Astrocyte (in vitro differentiated cells and primary cell): ENCODE measurements at regions not wholly inside any gene's neighbourhood (a gene's known extent, or its start where the extent isn't known, plus 50 kb on each side); places are given as distances from the start of the nearest gene placed in this dataset.
"Not testable (repeated sequence)": the region's sequence is repeated elsewhere in the genome, so short reads cannot be mapped to it uniquely, and the experiment has no call there.

ENCODE experiments used
- DNase-seq: peaks from one replicate; pipeline ENCODE4 v3.0.0-alpha.2; 2010; ENCODE audit warnings: low read depth
- FAIRE-seq: peaks from 2 replicates; lab custom pipeline; 2011; peaks lifted over from hg19 to GRCh38; lab: Jason Lieb, UNC
- H2AFZ ChIP-seq: 2 replicates; pipeline ENCODE4 v1.6.0; 2012; ENCODE audit warnings: low read depth, low read length, inconsistent platforms
- H3K27ac ChIP-seq: 2 replicates; pipeline ENCODE4 v1.5.1; 2011; ENCODE audit warnings: low read depth, low read length, inconsistent platforms
- H3K27me3 ChIP-seq: 2 replicates; pipeline ENCODE4 v1.6.0; 2011; ENCODE audit warnings: low read length, inconsistent platforms; ENCODE audit not compliant: insufficient read depth
- H3K36me3 ChIP-seq: 2 replicates; pipeline ENCODE4 v1.5.1; 2011; ENCODE audit warnings: low read length, inconsistent platforms; ENCODE audit not compliant: insufficient read depth
- H3K4me1 ChIP-seq: 2 replicates; pipeline ENCODE4 v1.5.1; 2011; ENCODE audit warnings: low read length, inconsistent platforms; ENCODE audit not compliant: insufficient read depth
- H3K4me2 ChIP-seq: 2 replicates; pipeline ENCODE4 v1.6.0; 2012; ENCODE audit warnings: low read length, inconsistent platforms
- H3K4me3 ChIP-seq: 2 replicates; pipeline ENCODE4 v1.5.1; 2011; ENCODE audit warnings: low read depth, mild to moderate bottlenecking, low read length, inconsistent platforms; ENCODE audit not compliant: insufficient read depth
- H3K79me2 ChIP-seq: 2 replicates; pipeline ENCODE4 v1.6.0; 2012; ENCODE audit warnings: mild to moderate bottlenecking, low read length, inconsistent platforms; ENCODE audit not compliant: insufficient read depth
- H3K9ac ChIP-seq: 2 replicates; pipeline ENCODE4 v1.6.0; 2012; ENCODE audit warnings: mild to moderate bottlenecking, low read length, inconsistent platforms
- H3K9me3 ChIP-seq: 2 replicates; pipeline ENCODE4 v1.5.1; 2012; ENCODE audit warnings: low read depth, mild to moderate bottlenecking, low read length, inconsistent platforms; ENCODE audit not compliant: insufficient read depth
- H4K20me1 ChIP-seq: 2 replicates; pipeline ENCODE4 v1.6.0; 2012; ENCODE audit warnings: low read length, inconsistent platforms; ENCODE audit not compliant: insufficient read depth
- H3K27ac Mint-ChIP-seq: one replicate; pipeline ENCODE4 v1.8.0; 2021; ENCODE audit warnings: mild to moderate bottlenecking, mixed read lengths; ENCODE audit not compliant: unreplicated experiment
- H3K27me3 Mint-ChIP-seq: one replicate; pipeline ENCODE4 v1.8.0; 2021; ENCODE audit warnings: low read depth, mixed read lengths; ENCODE audit not compliant: unreplicated experiment
- H3K36me3 Mint-ChIP-seq: one replicate; pipeline ENCODE4 v1.8.0; 2021; ENCODE audit warnings: low read depth, mixed read lengths; ENCODE audit not compliant: unreplicated experiment
- H3K4me1 Mint-ChIP-seq: one replicate; pipeline ENCODE4 v1.8.0; 2021; ENCODE audit warnings: low read depth, mixed read lengths; ENCODE audit not compliant: unreplicated experiment
- H3K4me3 Mint-ChIP-seq: one replicate; pipeline ENCODE4 v1.8.0; 2021; ENCODE audit warnings: mild to moderate bottlenecking, moderate library complexity, mixed read lengths; ENCODE audit not compliant: unreplicated experiment
- H3K9me3 Mint-ChIP-seq: one replicate; pipeline ENCODE4 v1.8.0; 2021; ENCODE audit warnings: mild to moderate bottlenecking, mixed read lengths; ENCODE audit not compliant: unreplicated experiment
- CTCF ChIP-seq: IDR thresholded peaks from 2 replicates; pipeline ENCODE4 v1.5.1; 2011; ENCODE audit warnings: low read depth, mild to moderate bottlenecking, inconsistent platforms, low read length, moderate library complexity; ENCODE audit not compliant: insufficient read depth
- EZH2 ChIP-seq: IDR thresholded peaks from 2 replicates; pipeline ENCODE4 v1.6.1; 2012; ENCODE audit warnings: mild to moderate bottlenecking, low read length, inconsistent platforms; ENCODE audit not compliant: insufficient read depth

- Histone ChIP-seq H2AFZ (no peak overlapping the region), H3K9me3 (no peaks in the 10 kb centered on the region), H3K4me1 (no peaks in the 10 kb centered on the region), H3K9ac (no peak overlapping the region), H4K20me1 (no peaks in the 10 kb centered on the region), H3K27ac (no peak overlapping the region), H3K36me3 (no peaks in the 10 kb centered on the region), H3K27me3 (no peaks in the 10 kb centered on the region), H3K79me2 (no peaks in the 10 kb centered on the region), H3K4me2 (no peak overlapping the region), H3K4me3 (no peak overlapping the region)
- Mint-ChIP-seq H3K4me3 (no peak overlapping the region), H3K27ac (no peak overlapping the region), H3K27me3 (no peaks in the 10 kb centered on the region), H3K36me3 (no peaks in the 10 kb centered on the region), H3K9me3 (no peaks in the 10 kb centered on the region), H3K4me1 (no peaks in the 10 kb centered on the region)
- no peak for FAIRE-seq
- TF ChIP-seq CTCF (no peak), EZH2 (no peak)
- no peak for DNase-seq
Measured at GRCh38 chr1:83052865-83053264, 946.1 kb downstream of the TTLL7 start.

GRCh38 chr1:83051053-83051452 lies 947.9 kb downstream of the TTLL7 start:
- not testable (repeated sequence) for H3K4me3 Mint-ChIP-seq, FAIRE-seq, H3K9me3 ChIP-seq, H3K4me1 Mint-ChIP-seq, H3K9ac ChIP-seq, H4K20me1 ChIP-seq, H2AFZ ChIP-seq, H3K36me3 ChIP-seq, H3K27ac Mint-ChIP-seq, H3K9me3 Mint-ChIP-seq, H3K79me2 ChIP-seq, H3K4me3 ChIP-seq, H3K4me1 ChIP-seq, H3K4me2 ChIP-seq, H3K27ac ChIP-seq, H3K36me3 Mint-ChIP-seq, H3K27me3 ChIP-seq, H3K27me3 Mint-ChIP-seq, DNase-seq

- DNase-seq, result no peak
- Histone ChIP-seq H4K20me1 (no peaks in the 10 kb centered on the region), H2AFZ (no peak overlapping the region), H3K27ac (no peak overlapping the region), H3K79me2 (no peaks in the 10 kb centered on the region), H3K4me3 (no peak overlapping the region), H3K27me3 (no peaks in the 10 kb centered on the region), H3K36me3 (no peaks in the 10 kb centered on the region), H3K4me1 (no peaks in the 10 kb centered on the region), H3K9ac (no peak overlapping the region), H3K4me2 (no peak overlapping the region), H3K9me3 (peaks cover 2% of the 10 kb centered on the region)
- Mint-ChIP-seq H3K27ac (no peak overlapping the region), H3K4me3 (no peak overlapping the region), H3K36me3 (no peaks in the 10 kb centered on the region), H3K9me3 (peaks cover 5% of the 10 kb centered on the region), H3K4me1 (no peaks in the 10 kb centered on the region), H3K27me3 (no peaks in the 10 kb centered on the region)
- FAIRE-seq, result no peak
- TF ChIP-seq CTCF (no peak), EZH2 (no peak)
Measured at GRCh38 chr1:83043244-83043643, 955.7 kb downstream of the TTLL7 start.

GRCh38 chr1:83039091-83039490 lies 959.8 kb downstream of the TTLL7 start:
- not testable (repeated sequence) for H3K27ac ChIP-seq, H3K9ac ChIP-seq, H3K4me3 Mint-ChIP-seq, DNase-seq, H3K36me3 ChIP-seq, H3K9me3 Mint-ChIP-seq, H3K27me3 Mint-ChIP-seq, H2AFZ ChIP-seq, H3K4me2 ChIP-seq, H3K4me1 Mint-ChIP-seq, H3K4me3 ChIP-seq, H4K20me1 ChIP-seq, H3K79me2 ChIP-seq, H3K4me1 ChIP-seq, H3K27me3 ChIP-seq, H3K36me3 Mint-ChIP-seq, H3K9me3 ChIP-seq, FAIRE-seq, H3K27ac Mint-ChIP-seq
